NAMALWA (cell line): ENCODE measurements at regions not wholly inside any gene's neighbourhood (a gene's known extent, or its start where the extent isn't known, plus 50 kb on each side); places are given as distances from the start of the nearest gene placed in this dataset.
"Not testable (repeated sequence)": the region's sequence is repeated elsewhere in the genome, so short reads cannot be mapped to it uniquely, and the experiment has no call there.

Experiments
- DNase-seq: peaks from one replicate; pipeline ENCODE4 v3.0.0-alpha.2; 2015; ENCODE audit warnings: low spot score

GRCh38 chrX:45822124-45822523 lies 621.4 kb upstream of the DIPK2B start:
- no peak for DNase-seq

GRCh38 chrX:45818913-45819312 lies 618.2 kb upstream of the DIPK2B start:
- DNase-seq = no peak

GRCh38 chrX:45815441-45815840 lies 614.8 kb upstream of the DIPK2B start:
- no peak for DNase-seq

DNA sequence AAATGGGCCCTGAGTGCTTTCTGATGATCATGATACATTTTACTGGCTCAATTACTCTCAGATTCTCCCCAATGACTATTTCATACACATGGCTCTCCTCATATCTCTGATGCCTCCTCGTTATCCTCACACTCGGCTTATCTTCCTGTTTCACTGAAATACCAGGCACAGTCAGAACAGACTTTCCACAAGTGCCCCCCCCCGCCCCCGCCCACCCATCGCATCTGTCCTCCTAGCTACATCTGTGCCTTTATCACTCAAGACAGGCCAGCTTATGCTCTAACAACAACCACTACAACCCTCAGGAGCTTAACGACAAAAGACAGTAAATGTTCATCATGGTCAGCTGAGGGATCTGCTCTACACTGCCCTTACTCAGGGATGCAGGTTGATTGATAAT lies 610.6 kb upstream of the DIPK2B start:
- DNase-seq = no peak

GRCh38 chrX:45807572-45808425 lies 607.1 kb upstream of the DIPK2B start:
- no peak for DNase-seq

GRCh38 chrX:45806410-45807121 lies 605.9 kb upstream of the DIPK2B start:
- peak; percentile 5 for DNase-seq

DNA sequence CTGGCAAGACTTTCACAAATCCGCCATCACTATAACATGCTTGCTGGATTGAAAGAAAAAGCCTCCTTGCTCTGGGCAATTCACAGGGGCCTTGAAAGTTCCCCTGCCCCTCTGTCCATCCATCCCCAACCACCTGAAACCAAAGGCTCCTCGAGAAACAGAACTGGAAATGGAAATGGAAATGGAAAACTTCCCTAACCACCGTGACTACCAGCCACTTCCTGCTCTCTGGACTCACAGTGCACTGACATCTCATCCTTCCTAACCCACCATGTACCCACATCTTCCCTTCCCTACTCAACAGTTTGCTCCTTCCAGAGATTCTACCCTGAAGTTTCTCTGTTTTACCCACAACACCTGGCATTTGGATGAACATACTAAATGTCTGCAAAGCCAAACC lies 603.6 kb upstream of the DIPK2B start:
- DNase-seq = no peak

DNA sequence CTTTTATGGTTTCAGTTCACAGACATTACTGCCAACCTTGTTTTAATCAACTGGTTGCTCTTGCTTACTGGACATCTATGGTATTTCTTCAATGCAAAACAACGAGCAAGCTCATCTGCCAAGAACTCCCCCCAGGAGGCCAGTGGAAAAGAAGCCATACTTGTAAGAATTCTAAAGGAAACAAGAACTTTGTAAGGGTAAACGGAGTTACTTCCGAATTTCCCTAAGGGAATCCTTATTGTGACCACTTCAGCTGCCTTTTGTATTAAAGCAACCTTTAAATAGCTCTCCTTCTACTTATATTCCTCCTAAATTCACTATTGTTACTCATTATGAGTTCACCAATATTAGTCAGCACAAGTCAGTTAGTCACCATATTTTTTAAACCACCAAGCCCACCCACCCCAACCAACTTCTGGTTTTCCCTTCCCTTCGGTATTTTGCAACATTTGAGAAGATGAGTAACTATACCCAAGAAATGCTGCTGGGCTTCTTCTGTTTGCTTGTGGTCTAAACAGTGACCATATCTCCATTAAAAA lies 602.8 kb upstream of the DIPK2B start:
- no peak for DNase-seq

GRCh38 chrX:45801554-45801953 lies 600.9 kb upstream of the DIPK2B start:
- peak; percentile 46 for DNase-seq

- DNase-seq = not testable (repeated sequence)
Observed at GRCh38 chrX:45800746-45801453, 600.2 kb upstream of the DIPK2B start.

GRCh38 chrX:45799576-45799975 lies 598.9 kb upstream of the DIPK2B start:
- DNase-seq = no peak

DNA sequence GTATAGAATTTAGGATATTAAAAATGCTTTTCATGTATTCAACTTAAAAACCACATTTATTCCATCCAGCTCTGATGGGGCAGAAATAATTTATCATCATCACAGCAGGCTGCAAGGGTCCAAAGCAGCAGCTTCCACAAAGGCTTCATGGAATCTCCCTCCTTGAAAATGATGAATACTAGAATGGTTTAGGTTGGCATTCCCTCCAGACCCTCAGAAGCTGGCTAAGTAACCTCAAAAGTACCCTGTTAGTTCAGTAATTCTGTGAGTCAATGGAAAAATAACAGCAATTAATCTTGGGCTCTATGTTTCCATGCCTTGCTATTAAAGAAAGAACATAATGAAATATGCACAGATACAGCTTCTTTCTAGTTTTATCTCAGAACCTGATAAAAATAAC lies 594.9 kb upstream of the DIPK2B start:
- no peak for DNase-seq

DNA sequence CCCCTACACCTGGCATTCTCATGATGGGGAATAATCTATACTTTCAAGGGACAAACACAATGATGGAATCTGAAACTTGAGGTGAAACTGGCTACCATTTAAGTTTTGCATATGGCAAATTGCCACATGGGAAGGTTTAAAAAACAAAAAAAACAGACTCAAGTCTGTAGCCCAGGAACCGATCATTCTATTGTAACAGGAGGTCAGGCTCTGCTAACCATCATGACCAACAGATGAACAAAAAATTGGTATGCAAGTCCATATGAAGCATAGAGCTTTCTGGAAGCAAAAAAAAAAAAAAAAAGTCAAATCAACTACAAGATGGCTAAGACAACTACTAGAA lies 594.3 kb upstream of the DIPK2B start:
- no peak for DNase-seq

GRCh38 chrX:45794323-45794994 lies 593.8 kb upstream of the DIPK2B start:
- no peak for DNase-seq

- DNase-seq = no peak
Observed at GRCh38 chrX:45788941-45789348, 588.3 kb upstream of the DIPK2B start.

DNA sequence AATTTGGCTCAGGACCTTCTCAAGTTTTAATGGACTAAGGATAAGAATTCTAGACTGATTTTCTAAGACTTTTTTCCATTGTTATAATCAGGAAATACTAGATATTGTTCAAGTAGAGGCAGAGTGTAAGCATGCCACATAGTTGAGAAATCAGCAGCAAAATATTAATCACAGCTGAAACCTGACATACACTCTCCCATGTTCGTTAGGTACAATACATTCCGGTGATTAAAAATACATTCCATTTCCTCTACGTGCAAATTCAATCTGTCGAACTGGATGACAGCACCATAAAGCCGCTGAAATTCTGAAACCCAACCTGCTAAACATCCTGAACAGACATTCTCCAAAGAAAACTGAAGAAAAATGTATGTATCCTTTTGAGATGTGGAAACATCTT lies 587.6 kb upstream of the DIPK2B start:
- DNase-seq = no peak

DNA sequence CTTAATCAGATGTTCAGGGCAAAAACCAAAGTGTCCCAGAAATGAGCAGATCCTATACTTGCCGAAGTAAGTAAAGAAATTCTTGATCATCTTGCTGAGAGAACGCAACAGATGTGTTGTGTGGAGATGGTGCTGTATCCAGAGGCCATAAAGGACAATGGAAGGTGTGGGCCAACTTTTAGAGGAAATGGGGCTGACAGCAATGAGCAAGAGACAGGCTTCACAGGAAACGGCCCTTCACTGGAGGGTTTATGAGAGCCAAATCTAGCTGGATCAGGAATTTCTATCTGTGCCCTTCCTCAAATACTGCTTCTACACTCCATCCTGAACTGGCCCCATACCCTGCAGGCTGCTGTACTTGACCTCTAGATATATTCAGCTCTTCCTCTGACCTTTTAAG lies 583.9 kb upstream of the DIPK2B start:
- DNase-seq = no peak

DNA sequence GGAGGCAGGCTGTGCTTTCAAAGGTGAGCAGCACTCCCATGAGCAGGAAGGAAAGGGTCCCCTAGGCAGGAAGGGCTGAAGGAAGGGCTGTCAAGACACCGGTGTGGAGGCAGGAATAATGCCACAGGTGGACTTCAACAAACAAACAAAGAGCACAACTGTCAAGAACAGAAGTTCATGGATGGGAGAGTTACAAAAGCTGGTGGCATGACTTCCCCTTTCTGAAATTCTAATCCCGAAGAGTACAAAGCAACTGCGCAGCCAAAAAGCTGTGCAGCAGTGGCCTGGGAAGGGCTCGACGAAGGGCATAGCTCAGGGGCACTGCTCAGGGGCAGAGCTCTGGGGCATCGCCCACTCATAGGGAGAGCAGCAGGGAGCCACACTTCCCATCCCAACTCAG lies 582.3 kb upstream of the DIPK2B start:
- DNase-seq = no peak

GRCh38 chrX:45781901-45782553 lies 581.4 kb upstream of the DIPK2B start:
- no peak for DNase-seq

DNA sequence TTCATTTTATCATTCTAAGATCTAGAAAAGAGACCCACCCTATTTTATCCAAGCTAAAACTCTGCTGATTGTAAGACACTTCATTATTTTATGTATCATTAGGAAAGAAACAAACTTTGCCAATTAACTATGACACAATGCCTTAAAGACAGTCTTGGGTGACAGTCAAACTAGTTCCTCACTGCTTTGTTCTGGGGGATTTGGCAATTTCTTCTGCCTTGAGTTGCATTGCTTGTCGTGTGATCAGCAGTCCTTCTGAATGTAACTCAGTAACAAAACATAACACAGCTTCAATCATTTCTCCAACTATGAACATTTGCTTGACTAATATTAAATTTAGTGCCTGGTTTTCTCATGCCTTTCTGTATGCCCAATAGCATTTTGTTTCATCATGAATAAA lies 577.9 kb upstream of the DIPK2B start:
- DNase-seq = no peak

GRCh38 chrX:45777366-45777765 lies 576.7 kb upstream of the DIPK2B start:
- DNase-seq = no peak

DNA sequence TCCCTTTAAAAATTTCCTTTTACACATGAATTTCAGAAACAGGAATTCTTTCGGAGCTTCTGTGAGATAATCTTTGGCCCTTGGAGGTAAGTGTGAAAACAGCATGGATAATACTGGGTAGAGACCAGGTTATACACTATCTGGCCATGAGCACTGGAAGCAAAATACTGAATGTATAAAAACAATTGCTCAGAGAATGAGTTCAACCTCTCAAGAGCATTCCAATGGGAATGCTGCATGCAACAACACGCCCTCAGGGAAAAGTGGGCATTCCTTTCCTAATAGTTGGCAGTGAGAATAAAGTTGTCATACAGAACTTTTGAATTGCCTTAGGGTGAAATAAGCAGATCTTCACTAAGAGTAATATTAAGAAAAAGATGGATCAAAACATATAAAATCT lies 574.8 kb upstream of the DIPK2B start:
- no peak for DNase-seq
